ENCODE measurements at regions not wholly inside any gene's neighbourhood (a gene's known extent, or its start where the extent isn't known, plus 50 kb on each side); places are given as distances from the start of the nearest gene placed in this dataset.

- DNase-seq: no peak
These were observed 214.6 kb upstream of the HTR2A start for GRCh38 chr13:47111499-47111898.

- no peak for DNase-seq
These were observed 214.0 kb upstream of the HTR2A start for GRCh38 chr13:47110833-47111240.

- DNase-seq: no peak
These were observed 213.3 kb upstream of the HTR2A start for GRCh38 chr13:47110141-47110540.

- no peak for DNase-seq
These were observed 212.2 kb upstream of the HTR2A start for GRCh38 chr13:47109028-47109427.

GRCh38 chr13:47100214-47100853 is 203.5 kb upstream of the HTR2A start:
- no peak for DNase-seq

GRCh38 chr13:47094734-47095434 is 198.0 kb upstream of the HTR2A start:
- DNase-seq: no peak

GRCh38 chr13:47092202-47092601 is 195.3 kb upstream of the HTR2A start:
- no peak for DNase-seq

GRCh38 chr13:47087841-47088240 is 191.0 kb upstream of the HTR2A start:
- no peak for DNase-seq

- no peak for DNase-seq
These were observed 190.4 kb upstream of the HTR2A start for GRCh38 chr13:47087241-47087640.

- DNase-seq: no peak
These were observed 188.5 kb upstream of the HTR2A start for GRCh38 chr13:47085346-47085745.

- no peak for DNase-seq
These were observed 185.0 kb upstream of the HTR2A start for GRCh38 chr13:47081850-47082249.

GRCh38 chr13:47081246-47081645 is 184.4 kb upstream of the HTR2A start:
- DNase-seq: no peak

GRCh38 chr13:47080621-47081020 is 183.8 kb upstream of the HTR2A start:
- no peak for DNase-seq

- DNase-seq: no peak
These were observed 179.6 kb upstream of the HTR2A start for GRCh38 chr13:47076500-47076899.

GRCh38 chr13:47069133-47069532 is 172.3 kb upstream of the HTR2A start:
- DNase-seq: no peak

GRCh38 chr13:47067306-47067705 is 170.5 kb upstream of the HTR2A start:
- DNase-seq: no peak

- peak; percentile 67 to 86 (median 78) for DNase-seq
These were observed 169.4 kb upstream of the HTR2A start for GRCh38 chr13:47066226-47066625.

- no peak for DNase-seq
These were observed 167.5 kb upstream of the HTR2A start for GRCh38 chr13:47064381-47064780.

GRCh38 chr13:47049276-47049989 is 152.6 kb upstream of the HTR2A start:
- DNase-seq: no peak

- no peak for DNase-seq
These were observed 149.9 kb upstream of the HTR2A start for GRCh38 chr13:47046706-47047105.

GRCh38 chr13:47044842-47045241 is 148.0 kb upstream of the HTR2A start:
- DNase-seq: no peak

- DNase-seq: no peak
These were observed 142.3 kb upstream of the HTR2A start for GRCh38 chr13:47039106-47039505.

GRCh38 chr13:47038188-47038587 is 141.3 kb upstream of the HTR2A start:
- no peak for DNase-seq
